Panc1 (cell line): ENCODE measurements at regions not wholly inside any gene's neighbourhood (a gene's known extent, or its start where the extent isn't known, plus 50 kb on each side); places are given as distances from the start of the nearest gene placed in this dataset.

ENCODE experiments used
- CTCF ChIP-seq: fragments of 450-650 bp; IDR thresholded peaks from 2 replicates; pipeline ENCODE4 v1.5.1; 2017; ENCODE audit warnings: mild to moderate bottlenecking
- TCF7L2 ChIP-seq: IDR thresholded peaks from 2 replicates; pipeline ENCODE4 v1.6.1; 2011; ENCODE audit warnings: mild to moderate bottlenecking, low read depth, low read length, inconsistent platforms

- TF ChIP-seq CTCF (no peak), TCF7L2 (no peak)
Measured at GRCh38 chr9:87119328-87119881, 172.1 kb upstream of the GAS1 start.
